ENCODE measurements at regions not wholly inside any gene's neighbourhood (a gene's known extent, or its start where the extent isn't known, plus 50 kb on each side); places are given as distances from the start of the nearest gene placed in this dataset.

DNA sequence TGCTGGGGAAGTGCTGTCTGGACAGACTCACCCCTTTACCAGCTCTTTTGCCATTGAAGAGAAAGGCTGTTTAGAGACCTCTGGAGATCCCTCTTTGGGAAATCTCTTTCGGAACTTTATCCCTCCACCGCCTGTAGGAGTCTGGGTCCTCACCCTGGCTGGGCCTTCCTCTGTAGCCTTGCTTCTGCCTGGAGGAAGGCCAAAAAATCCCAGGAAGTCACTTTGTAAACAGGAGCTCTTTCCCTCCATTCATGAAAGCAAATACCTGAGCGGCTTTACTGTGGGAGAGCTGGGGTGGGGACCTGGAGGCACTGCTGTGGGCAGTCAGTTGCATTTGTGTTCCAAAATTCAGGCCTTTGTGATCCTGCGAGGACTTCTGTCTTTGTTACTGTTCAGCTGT, 126.2 kb downstream of the KLF6 start:
- TF ChIP-seq, protein P1, sequence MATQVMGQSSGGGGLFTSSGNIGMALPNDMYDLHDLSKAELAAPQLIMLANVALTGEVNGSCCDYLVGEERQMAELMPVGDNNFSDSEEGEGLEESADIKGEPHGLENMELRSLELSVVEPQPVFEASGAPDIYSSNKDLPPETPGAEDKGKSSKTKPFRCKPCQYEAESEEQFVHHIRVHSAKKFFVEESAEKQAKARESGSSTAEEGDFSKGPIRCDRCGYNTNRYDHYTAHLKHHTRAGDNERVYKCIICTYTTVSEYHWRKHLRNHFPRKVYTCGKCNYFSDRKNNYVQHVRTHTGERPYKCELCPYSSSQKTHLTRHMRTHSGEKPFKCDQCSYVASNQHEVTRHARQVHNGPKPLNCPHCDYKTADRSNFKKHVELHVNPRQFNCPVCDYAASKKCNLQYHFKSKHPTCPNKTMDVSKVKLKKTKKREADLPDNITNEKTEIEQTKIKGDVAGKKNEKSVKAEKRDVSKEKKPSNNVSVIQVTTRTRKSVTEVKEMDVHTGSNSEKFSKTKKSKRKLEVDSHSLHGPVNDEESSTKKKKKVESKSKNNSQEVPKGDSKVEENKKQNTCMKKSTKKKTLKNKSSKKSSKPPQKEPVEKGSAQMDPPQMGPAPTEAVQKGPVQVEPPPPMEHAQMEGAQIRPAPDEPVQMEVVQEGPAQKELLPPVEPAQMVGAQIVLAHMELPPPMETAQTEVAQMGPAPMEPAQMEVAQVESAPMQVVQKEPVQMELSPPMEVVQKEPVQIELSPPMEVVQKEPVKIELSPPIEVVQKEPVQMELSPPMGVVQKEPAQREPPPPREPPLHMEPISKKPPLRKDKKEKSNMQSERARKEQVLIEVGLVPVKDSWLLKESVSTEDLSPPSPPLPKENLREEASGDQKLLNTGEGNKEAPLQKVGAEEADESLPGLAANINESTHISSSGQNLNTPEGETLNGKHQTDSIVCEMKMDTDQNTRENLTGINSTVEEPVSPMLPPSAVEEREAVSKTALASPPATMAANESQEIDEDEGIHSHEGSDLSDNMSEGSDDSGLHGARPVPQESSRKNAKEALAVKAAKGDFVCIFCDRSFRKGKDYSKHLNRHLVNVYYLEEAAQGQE (IDR thresholded peaks at IDR 0.05; ENCODE audit: insufficient read depth in 1 of 2, low read depth in 2 of 2, low read length in 2 of 2) = no peak
- TF ChIP-seq FOXP2 (optimal IDR thresholded peaks at IDR 0.05; ENCODE audit: borderline replicate concordance, extremely low read depth, extremely low read length, insufficient read depth) (no peak), POLR2AphosphoS5 (IDR thresholded peaks at IDR 0.05; ENCODE audit: low read depth, low read length) (no peak), SIN3A (IDR thresholded peaks at IDR 0.05; ENCODE audit: borderline replicate concordance, insufficient read depth, low read length) (no peak), TAF1 (IDR thresholded peaks at IDR 0.05; ENCODE audit: borderline replicate concordance, insufficient read depth, low read length) (no peak)

DNA sequence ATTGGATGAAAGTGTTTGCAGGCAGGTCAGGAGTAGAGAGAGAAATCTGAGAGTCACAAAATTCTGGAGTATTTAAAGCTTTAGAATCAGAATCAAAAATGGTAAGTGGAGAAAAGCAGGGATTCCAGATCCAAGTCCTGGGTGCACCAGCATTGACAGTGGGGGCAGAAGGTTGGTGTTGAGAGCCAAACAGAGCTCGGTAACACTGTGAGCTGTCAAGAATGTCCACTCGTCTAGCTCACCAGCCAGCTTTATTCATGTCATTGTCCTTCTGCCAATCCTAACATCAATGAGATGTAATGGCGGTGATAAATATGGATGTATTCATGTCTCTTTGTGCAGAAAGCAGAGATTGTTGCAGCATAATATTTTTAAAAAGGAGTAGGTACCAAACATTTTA, 128.8 kb downstream of the KLF6 start:
- TF ChIP-seq TAF1 (IDR thresholded peaks at IDR 0.05; ENCODE audit: borderline replicate concordance, insufficient read depth, low read length) = no peak
- no peak for TF ChIP-seq POLR2AphosphoS5 (IDR thresholded peaks at IDR 0.05; ENCODE audit: low read depth, low read length)
- no peak for TF ChIP-seq FOXP2 (optimal IDR thresholded peaks at IDR 0.05; ENCODE audit: borderline replicate concordance, extremely low read depth, extremely low read length, insufficient read depth)
- no peak for TF ChIP-seq SIN3A (IDR thresholded peaks at IDR 0.05; ENCODE audit: borderline replicate concordance, insufficient read depth, low read length)
- TF ChIP-seq, protein P1 (IDR thresholded peaks at IDR 0.05; ENCODE audit: insufficient read depth in 1 of 2, low read depth in 2 of 2, low read length in 2 of 2) = no peak

DNA sequence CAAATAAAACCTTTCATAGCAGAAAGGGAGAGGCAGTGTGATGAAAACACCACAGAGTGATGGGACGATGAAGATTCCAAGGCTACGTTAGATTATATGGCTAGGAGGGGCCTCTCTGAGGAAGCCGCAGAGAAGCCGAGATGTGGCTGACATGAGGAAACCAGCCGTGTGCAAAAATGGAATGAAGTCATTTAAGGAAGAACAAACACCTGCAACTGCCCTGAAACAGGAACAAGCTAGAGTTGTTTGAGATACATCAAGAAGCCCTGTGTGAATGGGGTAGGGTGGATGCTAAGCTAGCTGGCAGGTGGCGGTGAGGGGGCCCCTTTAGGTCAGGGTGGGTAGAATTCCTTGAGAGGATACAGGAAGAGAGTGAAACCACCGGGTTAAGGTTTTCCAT, 129.5 kb downstream of the KLF6 start:
- no peak for TF ChIP-seq TAF1 (IDR thresholded peaks at IDR 0.05; ENCODE audit: borderline replicate concordance, insufficient read depth, low read length)
- no peak for TF ChIP-seq FOXP2 (optimal IDR thresholded peaks at IDR 0.05; ENCODE audit: borderline replicate concordance, extremely low read depth, extremely low read length, insufficient read depth)
- TF ChIP-seq, protein P1 (IDR thresholded peaks at IDR 0.05; ENCODE audit: insufficient read depth in 1 of 2, low read depth in 2 of 2, low read length in 2 of 2) = no peak
- TF ChIP-seq SIN3A (IDR thresholded peaks at IDR 0.05; ENCODE audit: borderline replicate concordance, insufficient read depth, low read length) = no peak
- TF ChIP-seq POLR2AphosphoS5 (IDR thresholded peaks at IDR 0.05; ENCODE audit: low read depth, low read length) = no peak

DNA sequence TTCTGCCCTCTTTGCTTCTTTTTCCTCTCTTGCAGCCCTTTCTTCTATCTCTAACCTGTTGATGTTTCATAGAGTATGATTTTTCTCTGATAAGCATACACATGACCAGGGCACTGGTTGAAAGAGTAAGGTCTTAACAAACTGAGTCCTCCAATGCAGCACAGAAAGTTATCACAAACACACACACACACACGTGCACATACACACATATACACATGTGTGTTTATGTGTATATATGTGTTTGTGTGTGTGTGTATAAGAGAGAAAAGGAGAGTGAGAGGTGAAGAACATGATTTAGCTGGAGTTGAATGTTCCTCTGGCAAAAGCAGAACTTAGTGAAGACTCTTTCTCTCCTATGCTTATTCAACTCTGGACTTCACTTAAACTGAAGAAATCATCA, 130.0 kb downstream of the KLF6 start:
- TF ChIP-seq POLR2AphosphoS5 (IDR thresholded peaks at IDR 0.05; ENCODE audit: low read depth, low read length) = no peak
- TF ChIP-seq SIN3A (IDR thresholded peaks at IDR 0.05; ENCODE audit: borderline replicate concordance, insufficient read depth, low read length) = no peak
- TF ChIP-seq FOXP2 (optimal IDR thresholded peaks at IDR 0.05; ENCODE audit: borderline replicate concordance, extremely low read depth, extremely low read length, insufficient read depth) = no peak
- TF ChIP-seq TAF1 (IDR thresholded peaks at IDR 0.05; ENCODE audit: borderline replicate concordance, insufficient read depth, low read length) = no peak
- TF ChIP-seq, protein P1 (IDR thresholded peaks at IDR 0.05; ENCODE audit: insufficient read depth in 1 of 2, low read depth in 2 of 2, low read length in 2 of 2) = no peak

DNA sequence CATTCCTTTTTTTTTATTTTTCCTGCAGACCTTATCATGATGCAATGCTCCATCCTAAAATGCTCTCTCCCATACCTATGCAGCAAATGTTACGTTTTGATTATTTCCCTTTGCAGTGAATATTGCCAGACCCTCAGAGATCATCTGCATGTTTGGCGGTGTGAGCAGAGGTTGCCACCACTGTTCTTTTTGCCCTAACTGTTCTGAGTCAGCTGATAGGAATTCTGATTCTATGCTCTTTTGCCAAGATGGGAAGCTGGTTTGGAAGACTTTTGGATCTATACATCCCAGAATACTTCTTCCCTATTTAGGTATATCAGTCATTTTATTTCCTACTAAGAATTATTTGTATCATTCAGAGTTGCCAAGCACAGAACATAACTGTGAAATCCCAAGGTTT, 130.5 kb downstream of the KLF6 start:
- no peak for TF ChIP-seq TAF1 (IDR thresholded peaks at IDR 0.05; ENCODE audit: borderline replicate concordance, insufficient read depth, low read length)
- no peak for TF ChIP-seq POLR2AphosphoS5 (IDR thresholded peaks at IDR 0.05; ENCODE audit: low read depth, low read length)
- no peak for TF ChIP-seq SIN3A (IDR thresholded peaks at IDR 0.05; ENCODE audit: borderline replicate concordance, insufficient read depth, low read length)
- no peak for TF ChIP-seq FOXP2 (optimal IDR thresholded peaks at IDR 0.05; ENCODE audit: borderline replicate concordance, extremely low read depth, extremely low read length, insufficient read depth)
- TF ChIP-seq, protein P1 (IDR thresholded peaks at IDR 0.05; ENCODE audit: insufficient read depth in 1 of 2, low read depth in 2 of 2, low read length in 2 of 2) = no peak
